T-helper 1 cell treated with Interleukin-12 subunit alpha and Interleukin-12 subunit beta and Interleukin-4 antibody, amounts not matched to agents 30 ng/mL and 1 ng/mL, for 36 hours (primary cell): ENCODE measurements at regions not wholly inside any gene's neighbourhood (a gene's known extent, or its start where the extent isn't known, plus 50 kb on each side); places are given as distances from the start of the nearest gene placed in this dataset.
"Not testable (repeated sequence)": the region's sequence is repeated elsewhere in the genome, so short reads cannot be mapped to it uniquely, and the experiment has no call there.

ENCODE experiments used
- intact Hi-C: fragments of 100-400 bp; cut with micrococcal nuclease; formaldehyde crosslinking; loops from one replicate; pipeline ENCODE4 v1.15.1; 2024

- intact Hi-C loops: loop anchor here (10.0 kb wide), 1 partner anchor 218 kb away; no protein-coding TSS in a partner anchor
Measured at GRCh38 chr6:133042550-133043120, 198.5 kb upstream of the EYA4 start.

DNA sequence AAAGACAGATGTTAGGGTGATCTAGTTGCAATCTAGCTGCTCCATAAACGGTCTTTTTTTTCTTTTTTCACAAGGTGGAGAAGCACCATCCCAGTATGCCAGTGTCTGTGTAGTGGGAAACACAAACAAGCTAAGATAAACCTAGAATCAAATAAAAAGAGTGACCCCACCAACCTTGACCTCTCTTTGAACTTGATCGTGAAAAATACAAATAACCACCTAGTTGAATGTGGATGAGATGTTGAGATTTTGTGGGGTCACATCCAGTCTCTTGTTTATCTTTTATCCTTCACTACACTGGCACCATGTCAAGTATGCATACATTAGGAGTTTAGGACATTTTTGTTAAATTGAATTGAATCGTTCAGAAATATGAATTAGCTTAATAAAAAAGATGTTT, 194.6 kb upstream of the EYA4 start:
- intact Hi-C loops: loop anchor here (10.0 kb wide), 1 partner anchor 222 kb away; no protein-coding TSS in a partner anchor

GRCh38 chr6:133047065-133047665, 194.0 kb upstream of the EYA4 start:
- intact Hi-C loops: loop anchor here (10.0 kb wide), 1 partner anchor 222 kb away; no protein-coding TSS in a partner anchor

DNA sequence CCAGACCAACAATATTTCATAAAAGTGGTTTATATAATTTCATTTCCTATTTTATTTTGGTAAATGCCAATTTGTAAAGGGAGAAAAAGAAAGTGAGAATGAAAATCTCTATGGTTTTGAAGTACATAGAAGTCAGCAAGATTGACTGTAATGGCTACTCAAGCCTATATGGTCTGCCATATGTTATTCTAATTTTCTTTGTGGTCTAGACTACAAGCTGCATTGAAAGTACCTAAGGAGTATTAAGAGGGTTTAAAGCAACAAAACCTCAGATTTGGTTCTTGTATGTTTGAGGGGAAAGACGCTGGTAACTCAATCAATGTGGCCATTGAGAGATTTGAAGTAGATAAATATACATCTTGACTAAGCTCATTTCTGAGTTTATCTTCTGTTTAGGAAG, 193.5 kb upstream of the EYA4 start:
- intact Hi-C loops: loop anchor here (10.0 kb wide), 1 partner anchor 223 kb away; no protein-coding TSS in a partner anchor

DNA sequence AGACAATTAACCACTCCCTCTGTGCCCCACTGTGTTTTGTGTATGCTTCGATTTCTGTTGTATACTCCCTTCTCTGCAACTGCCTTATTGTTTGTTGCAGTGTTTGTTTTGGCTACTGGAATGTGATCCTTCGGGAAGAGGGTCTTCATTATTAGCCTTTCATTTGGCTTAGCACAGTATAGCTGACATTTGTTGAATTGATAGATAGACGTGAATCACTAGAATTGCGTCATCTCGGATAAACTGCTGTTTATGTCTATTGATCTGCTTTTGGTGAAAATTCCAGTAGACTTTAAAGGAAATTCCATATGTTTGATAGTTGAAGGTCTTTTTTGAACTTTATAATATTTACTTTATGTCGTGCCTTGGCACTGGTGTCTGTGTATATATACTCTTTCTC, 189.9 kb upstream of the EYA4 start:
- intact Hi-C loops: no loop called here

DNA sequence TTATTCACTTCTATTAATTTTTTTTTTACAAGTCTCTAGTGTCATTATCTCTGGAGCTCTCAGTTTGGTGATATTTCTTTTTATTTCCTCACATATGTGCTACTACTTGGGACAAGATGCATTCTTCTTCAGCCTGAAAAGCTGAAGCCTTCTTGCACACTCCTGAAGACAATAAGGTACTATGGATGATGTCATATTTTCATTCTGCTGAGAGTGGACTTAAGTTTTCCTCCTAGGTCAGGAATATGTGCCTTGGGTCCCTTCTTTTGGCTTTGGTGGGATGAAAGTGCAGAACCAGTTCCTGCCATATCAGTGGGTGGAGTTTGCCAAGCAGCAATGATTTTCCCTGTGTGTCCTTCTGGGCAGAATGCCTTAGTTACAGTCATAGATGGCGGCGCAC, 188.7 kb upstream of the EYA4 start:
- intact Hi-C loops: no loop called here

GRCh38 chr6:133055441-133055966, 185.7 kb upstream of the EYA4 start:
- intact Hi-C loops: no loop called here

DNA sequence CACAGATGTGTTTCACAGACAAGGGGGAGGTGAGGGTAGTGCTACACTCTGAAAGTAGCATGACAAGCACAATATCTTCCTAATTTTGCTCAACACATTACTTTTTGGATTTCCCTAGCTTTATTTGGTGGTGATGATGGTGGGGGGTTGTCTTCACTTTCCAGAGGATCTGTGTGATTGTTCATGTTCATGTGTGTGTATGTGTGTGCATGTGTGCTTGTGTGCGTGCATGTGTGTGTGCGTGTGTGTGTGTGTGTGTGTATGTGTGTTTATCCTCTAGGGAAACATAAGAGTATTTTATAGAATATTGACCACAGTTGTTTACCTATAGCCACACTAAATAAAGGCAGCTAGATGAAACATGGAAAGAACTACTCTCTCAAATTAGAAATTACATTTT, 183.8 kb upstream of the EYA4 start:
- intact Hi-C loops: no loop called here

- intact Hi-C loops: no loop called here
Measured at GRCh38 chr6:133062077-133062476, 179.1 kb upstream of the EYA4 start.

- intact Hi-C loops: no loop called here
Measured at GRCh38 chr6:133062696-133063306, 178.4 kb upstream of the EYA4 start.

DNA sequence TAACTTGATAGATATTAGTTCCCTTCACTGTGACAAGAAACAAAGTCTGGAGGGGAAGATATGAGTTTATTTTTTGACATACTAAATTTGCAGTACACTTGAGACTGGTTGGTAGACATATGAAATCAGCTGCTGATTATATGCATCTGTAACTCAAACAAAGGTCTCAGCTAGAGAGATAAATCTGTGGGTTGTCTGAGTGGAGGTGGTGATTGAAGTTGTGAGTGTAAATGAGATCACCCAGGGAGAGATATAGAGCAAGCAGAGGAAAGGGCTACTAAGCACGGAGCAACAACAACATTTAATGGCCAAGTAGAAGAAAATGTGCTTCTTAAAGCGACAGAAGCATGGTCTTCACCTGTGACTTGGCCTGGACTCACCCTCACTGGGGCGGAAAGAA, 173.2 kb upstream of the EYA4 start:
- intact Hi-C loops: no loop called here

- intact Hi-C loops: no loop called here
Measured at GRCh38 chr6:133070410-133071043, 170.6 kb upstream of the EYA4 start.

DNA sequence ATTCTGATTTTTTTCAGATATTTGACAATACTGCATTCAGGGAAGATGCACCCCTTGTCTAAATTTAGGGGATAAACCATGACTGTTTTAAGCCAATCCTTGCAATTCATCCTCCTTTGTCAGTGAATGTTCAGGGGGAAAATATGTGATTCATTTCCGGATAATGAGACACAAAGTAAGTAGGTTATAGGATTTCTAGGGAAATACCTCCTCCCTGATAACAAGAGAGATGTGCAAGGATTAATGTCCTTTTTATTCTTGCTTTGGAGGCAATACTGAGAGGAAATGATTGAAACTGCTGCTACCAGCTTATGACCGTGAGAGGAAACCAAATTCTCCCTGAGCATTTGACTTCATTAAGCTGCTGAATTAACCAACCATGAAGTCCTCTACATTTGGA, 161.3 kb upstream of the EYA4 start:
- intact Hi-C loops: loop anchor here (5.0 kb wide), 1 partner anchor 1133 kb away; no protein-coding TSS in a partner anchor

GRCh38 chr6:133083248-133083967, 157.7 kb upstream of the EYA4 start:
- intact Hi-C loops: no loop called here

- intact Hi-C loops: no loop called here
Measured at GRCh38 chr6:133085471-133085870, 155.7 kb upstream of the EYA4 start.

DNA sequence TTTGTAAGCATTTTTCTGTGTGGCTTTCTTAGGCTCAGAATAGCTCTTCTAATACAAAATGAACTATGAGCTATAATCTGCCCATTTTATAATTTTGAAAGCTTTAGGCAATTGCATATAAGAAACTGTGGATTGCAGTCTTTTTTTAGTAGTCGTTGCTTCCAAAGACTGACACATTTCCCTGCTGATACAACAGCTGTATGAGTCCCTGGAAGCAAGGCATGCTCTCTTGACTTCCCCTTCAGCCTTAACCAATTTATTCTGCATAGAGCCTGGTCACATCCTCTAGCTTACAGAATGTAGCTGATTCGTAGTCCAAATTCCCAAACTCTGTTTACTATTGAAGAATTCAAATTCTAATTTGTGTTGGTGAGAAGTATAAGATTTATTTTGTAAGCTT, 155.3 kb upstream of the EYA4 start:
- intact Hi-C loops: no loop called here

GRCh38 chr6:133088931-133089695, 152.0 kb upstream of the EYA4 start:
- intact Hi-C loops: no loop called here

DNA sequence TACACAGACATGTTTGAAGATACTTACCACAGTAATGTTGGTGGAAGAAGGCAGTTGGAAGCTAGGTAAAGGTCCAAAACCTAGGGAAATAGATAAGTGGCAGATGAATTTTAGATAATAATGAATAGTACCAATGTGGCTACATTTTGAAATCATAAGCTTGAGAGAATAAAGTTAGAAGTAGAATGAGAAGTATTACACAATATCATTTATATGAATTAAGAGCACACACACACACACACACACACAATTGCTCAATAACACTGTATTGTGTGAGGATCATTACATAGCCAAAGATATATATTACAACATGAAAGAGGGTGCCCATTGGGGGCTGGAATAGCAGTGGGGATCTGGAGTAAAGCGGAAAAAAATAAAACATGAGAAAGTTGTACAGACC, 149.0 kb upstream of the EYA4 start:
- intact Hi-C loops: no loop called here

DNA sequence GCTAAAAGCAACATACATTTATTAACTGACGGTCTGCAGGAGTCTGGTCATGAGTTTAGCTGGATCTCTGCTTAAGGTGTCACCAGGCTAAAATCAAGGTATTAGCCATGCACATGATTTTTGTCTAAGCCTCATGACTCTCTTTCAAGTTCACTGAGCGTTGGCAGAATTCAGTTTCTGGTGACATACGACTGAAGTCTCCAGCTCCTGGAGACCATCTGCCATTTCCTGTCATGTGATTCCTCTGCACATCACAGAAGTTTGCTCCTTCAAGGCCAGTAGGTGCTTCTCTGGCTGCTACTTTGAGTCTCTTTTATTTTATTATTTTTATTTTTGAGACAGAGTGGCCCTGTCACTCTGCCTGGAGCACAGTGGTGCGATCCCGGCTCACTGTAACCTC, 148.4 kb upstream of the EYA4 start:
- intact Hi-C loops: no loop called here

DNA sequence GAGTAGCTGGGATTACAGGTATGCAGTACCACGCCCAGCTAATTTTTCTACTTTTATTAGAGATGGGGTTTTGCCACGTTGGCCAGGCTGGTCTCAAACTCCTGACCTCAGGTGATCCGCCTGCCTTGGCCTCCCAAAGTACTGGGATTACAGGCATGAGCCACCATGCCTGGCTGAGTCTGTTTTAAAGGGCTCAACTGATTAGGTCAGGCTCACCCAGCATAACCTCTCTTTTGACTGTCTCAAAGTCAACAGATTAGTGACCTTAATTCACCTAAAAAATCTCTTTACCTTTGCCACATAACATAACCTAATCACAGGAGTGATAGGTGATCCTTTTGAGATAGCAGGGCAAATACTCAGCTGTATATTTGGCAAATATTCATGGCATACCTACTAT, 147.9 kb upstream of the EYA4 start:
- intact Hi-C loops: not testable (repeated sequence)

- intact Hi-C loops: no loop called here
Measured at GRCh38 chr6:133093956-133094355, 147.2 kb upstream of the EYA4 start.
